ENCODE measurements at regions not wholly inside any gene's neighbourhood (a gene's known extent, or its start where the extent isn't known, plus 50 kb on each side); places are given as distances from the start of the nearest gene placed in this dataset.
A peak's percentile ranks its signal among the peaks of the same experiment; 100 is the strongest.
"Not testable (repeated sequence)": the region's sequence is repeated elsewhere in the genome, so short reads cannot be mapped to it uniquely, and the experiment has no call there.

DNA sequence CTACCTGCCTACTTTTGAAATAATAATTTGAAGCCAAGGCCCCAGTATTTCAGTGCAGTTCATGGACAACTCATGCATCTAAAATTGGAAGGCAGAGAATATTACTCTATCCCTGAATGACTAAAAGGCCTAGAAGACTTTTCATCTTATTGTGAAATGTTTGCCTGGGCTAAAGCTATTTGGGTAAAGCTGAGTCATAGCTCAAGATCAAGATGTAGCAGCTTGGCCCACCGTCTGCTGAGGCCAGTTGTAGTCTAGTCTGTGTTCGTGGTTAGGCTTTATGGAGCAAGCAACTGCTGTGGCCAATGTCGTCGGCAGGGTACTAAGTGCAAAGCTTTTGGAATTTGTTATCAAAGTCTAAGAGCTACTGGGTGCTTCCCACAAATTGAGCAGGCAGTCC is 929.1 kb downstream of the RAB28 start:
- no peak for DNase-seq

DNA sequence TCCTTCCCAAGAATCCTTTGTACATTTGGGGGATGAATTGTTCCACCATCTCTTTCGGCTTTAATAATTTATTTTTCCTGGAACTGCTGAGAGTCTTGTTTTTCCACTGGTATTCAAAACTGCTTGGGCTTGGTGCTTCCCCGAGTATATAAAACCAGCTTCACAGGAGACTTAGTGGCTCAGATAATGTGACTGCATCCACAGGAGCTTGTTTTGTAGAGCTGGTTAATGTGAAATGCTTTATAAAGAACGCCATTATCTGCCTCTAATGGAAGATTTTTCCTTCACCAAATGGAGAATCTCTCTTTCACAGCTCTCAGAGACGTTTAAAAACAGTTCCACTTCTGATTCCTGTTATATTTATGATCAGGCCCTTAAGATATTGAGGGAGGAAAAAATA is 935.5 kb downstream of the RAB28 start:
- DNase-seq, result no peak

DNA sequence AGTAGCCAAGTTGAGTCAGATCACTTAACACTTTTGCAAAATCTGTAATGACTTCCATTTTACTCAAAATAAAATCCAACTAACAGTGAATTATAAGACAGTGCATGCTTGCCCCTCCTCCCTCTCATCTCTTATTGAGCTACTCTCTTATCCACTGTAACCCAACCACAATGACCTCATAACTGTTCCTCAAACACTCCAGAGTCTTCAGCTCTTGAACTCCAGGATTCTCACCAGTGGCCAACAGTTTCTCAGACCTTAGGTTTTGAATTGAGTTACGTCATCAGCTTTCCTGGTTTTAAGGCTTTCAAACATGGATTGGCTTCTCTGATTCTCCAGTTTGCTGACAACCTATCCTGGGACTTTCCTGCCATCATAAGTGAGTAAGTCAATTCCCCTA is 938.3 kb downstream of the RAB28 start:
- DNase-seq, result no peak

DNA sequence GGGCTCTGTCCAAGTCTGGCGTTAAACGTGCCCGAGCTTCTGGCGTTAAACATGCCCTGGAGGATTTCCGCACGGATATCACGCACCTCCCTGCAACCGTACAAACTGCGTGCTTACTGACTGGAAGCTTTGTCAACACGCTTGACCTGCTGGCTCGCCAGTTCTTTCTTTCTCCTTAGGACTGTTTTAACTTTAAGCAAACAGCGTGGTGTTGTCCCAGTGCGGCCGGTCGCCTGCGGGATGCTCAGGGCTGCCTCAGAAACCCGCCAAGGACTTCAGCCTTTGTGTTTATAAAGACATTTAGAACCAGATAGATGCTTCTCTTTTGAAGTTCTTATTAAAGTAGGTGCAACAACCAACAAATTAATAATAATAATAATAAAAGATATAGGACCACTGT is 946.0 kb downstream of the RAB28 start:
- DNase-seq, result no peak

DNA sequence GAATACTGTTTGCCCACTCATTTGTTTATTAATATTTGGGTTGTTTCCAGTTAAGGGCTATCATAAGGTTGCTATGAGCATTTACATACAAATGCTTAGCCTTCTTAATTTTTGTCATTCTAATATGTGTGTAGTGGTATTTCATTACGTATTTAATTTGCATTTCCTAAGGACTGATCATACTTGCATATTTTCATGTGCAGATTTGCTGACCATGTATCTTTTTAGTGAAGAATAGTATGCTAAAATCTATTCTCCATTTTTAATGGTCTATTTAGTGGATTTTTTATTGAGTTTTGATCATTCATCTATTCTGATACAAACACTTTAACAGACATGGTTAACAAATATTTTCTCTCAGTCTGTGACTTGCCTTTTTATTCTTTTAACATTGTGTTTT is 949.5 kb downstream of the RAB28 start:
- no peak for DNase-seq

DNA sequence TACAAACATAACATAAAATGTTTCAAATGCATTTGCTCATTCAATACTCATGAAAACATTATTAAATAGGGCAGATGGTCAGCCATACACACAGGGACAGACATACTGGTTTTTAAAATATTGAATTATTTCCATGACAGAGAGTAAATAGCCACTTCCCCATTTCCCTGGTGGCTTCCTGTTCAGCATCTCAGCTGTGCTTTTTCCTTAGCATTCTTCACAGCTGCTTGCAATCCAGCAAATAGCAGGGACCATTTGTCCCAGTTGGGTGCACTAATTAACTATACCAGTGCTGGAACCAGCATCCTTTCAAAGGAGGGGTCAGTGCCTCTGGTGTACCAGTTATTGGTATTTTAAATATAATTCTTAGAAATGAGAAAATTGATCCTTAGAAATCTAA is 964.7 kb downstream of the RAB28 start:
- peak in 1 of 2 experiments; percentile 12 for DNase-seq

DNA sequence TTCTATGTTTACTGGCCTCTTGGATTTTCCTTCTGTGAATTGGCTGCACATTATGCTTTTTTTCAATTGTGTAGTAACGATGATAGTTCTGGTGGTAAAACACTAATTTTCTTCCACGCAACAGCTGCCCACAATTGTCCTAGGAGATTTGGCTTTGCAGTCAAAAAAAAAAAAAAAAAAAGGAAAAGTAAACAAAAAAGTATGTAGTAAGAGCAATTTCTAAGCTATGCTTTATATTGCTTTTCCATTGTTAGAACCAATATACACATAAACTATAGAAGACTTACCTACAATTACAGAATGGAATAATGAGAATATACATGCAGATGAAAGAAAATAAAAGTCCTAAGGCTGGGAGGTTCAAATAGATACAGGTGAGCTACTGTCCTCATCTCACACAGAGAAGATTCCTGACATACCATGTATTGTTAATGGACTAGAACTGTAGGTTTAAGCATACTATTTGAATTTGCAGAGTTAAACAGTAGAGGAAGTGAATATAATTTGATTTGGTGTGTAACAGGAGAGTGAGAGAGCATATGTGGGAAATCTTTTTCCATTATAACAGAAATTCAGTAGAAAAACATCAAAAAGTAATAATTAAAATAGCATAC is 976.2 kb downstream of the RAB28 start:
- peak; percentile 54 to 65 for DNase-seq

DNA sequence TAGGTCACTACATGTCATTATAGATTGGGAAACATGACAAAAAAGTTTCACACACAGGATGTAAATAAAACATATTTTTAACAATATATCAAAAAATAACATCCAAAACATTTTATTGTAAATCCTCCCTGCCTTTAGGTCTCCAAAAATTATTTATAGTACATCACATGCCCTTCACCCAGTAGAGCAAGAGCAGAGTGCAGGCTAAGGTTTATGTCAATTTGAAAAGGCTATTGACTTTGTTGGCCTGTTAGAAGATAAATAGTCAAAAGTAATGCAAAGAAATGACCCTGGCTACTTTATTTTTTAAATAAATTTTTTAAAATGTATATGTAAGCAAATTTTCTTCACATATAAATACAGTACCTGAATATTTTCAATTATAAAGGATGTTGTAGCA is 983.7 kb downstream of the RAB28 start:
- no peak for DNase-seq

DNA sequence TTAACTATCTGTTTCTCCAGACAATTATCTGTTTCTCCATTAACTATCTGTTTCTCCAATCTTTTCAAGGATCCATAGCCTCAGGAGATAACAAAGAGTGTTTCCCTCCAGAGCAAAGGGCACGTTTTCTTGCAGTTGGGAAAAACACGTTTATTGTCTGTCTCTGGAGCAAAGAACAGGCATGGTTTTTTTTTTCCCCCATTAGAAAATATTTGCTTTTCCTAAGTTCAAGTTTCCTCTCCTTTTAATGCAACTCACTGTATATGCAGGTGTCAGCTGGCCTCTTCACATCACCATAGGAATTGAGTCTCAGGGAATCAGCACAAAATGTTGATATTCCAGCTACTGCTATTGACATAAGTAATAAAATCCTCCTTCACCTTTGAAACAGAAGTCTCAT is 984.4 kb downstream of the RAB28 start:
- DNase-seq, result no peak

DNA sequence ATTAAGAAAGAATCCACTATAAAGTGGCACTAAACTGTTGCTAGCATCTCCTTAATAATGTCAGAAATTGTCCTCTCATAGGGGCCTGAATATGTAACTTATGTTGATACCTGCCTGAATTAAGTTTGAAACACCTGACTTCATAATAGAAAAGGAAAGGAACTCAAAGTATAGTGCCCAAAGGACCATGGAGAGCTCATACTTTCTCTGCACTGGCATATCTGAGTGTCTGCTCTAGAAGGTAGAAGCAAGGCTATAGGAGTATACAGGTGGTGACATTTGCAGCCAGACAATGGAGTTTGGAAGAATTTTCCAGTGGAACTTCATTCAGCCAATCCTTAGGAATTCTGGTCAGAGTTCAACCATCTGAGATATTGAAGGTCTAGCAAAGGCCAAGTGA is 988.9 kb downstream of the RAB28 start:
- no peak for DNase-seq

DNA sequence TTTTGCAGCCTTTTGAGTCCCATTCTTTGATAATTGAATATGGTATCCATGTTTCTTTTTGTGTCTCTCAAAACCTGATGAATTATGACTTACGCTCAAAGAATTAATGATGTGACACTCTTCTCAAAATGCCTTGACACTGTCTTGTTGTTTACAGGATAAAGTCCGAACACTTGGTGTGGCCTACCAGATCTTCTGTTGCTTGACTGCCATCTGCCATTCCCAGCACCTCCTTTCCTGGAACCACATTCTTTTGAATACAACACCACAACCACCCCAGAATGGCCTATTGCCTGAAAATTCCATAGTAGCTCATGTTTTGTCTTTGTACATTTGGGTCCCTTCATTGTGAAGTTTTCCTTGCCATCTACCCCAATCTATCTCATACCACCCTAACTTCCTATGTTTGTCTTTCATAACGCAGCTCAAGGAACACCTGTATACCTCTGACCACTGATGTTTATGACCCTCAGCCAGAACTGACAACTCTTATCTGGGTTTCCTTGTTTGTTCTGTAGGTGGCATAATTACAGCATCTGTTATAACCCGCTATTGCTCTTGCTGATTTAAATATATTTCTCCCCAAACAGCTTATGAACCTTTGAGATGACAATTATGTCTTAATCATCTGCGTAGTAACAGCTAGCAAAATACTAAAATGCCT is 991.3 kb downstream of the RAB28 start:
- no peak for DNase-seq

DNA sequence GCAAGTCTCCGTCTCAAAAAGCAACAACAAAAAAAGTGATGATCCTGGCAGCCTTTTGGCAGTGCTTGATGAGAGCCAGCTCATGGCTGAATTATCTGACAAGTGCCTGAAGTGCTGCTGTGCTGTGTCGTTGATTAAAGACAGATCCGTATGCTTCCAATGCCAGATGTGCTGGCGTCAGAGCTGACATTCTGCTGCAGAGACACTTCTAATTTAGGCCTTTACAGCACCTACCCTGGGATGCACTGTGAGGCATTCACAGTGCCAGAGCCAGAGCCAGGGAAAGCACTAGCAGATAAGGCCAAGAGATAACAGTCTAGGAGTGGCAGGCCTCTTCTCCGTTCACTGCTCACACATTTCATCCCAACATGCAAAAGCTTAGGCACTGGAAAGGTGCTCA is 995.5 kb downstream of the RAB28 start:
- DNase-seq, result no peak

DNA sequence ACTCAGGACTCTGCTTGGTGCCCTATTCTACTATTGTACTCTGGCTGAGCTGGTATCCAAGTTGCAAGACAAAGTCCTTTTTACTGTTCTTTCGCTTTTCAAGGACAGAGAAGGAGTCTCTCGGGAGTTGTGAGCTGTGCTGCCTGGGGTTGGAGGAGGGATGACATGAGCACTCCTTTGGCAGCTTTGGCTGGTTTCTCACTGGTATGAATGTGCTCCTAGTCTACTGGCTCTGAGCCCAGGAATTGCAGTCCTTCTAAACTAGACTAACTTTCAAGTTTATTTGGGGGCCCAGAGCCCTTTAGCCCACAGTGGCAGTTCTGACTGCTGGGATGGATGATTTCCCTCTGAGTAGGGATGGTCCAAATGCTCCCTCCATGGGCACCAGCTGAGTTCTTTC is 997.1 kb downstream of the RAB28 start:
- no peak for DNase-seq

DNA sequence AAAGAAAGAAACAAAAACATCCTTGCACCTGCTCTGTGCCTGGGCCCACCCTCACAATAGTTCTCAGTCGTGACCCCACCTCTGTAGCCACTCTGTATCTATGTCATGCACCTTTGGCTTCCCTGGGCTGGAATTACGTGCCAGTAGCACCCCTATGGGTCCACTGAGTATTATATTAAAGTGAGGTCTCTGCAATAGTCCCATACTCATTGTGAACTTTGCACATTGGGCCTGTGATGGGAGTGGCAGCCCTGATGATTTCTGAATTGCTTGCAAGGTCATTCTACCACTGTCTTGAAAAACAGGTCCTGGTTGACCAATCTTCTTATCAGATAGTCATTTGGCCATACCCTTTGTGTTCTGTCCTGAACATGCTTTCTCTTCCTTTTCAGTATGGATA is 1012.1 kb downstream of the RAB28 start:
- DNase-seq, result no peak

DNA sequence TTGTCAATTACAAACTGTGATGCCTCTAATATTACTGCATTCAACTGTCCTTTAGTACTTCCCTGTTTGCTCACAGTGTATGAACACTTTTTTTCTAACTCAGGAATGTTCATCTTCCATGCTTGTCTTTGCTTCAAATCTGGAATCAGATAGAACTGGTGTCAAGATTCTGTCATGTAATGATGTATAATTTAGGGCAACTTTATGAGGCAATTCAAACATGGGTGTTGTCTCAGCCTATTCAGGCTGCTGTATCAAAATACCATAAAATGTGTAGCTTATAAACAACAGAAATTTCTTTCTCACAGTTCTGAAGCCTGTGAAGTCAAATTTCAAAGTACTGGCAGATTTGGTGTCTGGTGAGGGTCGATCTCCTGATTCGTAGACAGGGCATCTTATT is 1012.9 kb downstream of the RAB28 start:
- DNase-seq, result no peak

DNA sequence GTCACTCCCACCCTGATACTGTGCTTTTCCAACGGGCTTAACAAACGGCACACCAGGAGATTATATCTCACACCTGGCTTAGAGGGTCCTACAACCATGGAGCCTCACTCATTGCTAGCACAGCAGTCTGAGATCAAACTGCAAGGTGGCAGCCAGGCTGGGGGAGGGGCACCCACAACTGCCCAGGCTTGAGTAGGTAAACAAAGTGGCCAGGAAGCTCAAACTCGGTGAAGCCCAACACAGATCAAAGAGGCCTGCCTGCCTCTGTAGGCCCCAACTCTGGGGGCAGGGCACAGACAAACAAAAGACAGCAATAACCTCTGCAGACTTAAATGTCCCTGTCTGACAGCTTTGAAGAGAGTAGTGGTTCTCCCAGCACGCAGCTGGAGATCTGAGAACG is 1022.6 kb downstream of the RAB28 start:
- DNase-seq, result not testable (repeated sequence)

DNA sequence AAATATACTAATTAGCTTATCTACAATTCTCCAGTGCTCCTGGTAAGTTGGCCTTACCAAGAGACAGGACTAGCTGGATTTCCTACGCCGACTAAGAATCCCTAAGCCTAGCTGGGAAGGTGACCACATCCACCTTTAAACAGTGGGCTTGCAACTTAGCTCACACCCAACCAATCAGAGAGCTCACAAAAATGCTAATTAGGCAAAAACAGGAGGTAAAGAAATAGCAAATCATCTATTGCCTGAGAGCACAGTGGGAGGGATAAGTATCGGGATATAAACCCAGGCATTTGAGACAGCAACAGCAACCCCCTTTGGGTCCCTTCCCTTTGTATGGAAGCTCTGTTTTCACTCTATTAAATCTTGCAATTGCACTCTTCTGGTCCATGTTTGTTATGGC is 1025.0 kb downstream of the RAB28 start:
- DNase-seq, result no peak

DNA sequence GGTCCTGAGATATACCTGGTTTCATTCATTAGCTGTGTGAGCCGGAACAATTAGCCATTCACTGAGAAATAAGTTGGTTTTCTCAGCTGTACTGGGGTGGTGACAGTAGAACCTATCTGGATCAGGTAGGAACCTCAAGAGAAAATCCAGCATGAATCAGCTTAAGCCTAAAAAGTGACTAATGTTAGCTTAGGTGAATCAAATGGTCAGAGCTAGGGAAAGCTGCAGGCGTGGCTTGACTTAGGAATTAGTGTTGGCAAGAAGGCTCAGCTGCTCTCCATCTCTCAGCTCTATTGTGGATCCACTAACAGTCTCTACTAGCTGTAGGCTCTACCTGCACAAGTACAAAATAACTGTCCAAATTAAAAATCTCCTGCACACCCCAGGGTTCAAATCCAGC is 1025.5 kb downstream of the RAB28 start:
- no peak for DNase-seq

DNA sequence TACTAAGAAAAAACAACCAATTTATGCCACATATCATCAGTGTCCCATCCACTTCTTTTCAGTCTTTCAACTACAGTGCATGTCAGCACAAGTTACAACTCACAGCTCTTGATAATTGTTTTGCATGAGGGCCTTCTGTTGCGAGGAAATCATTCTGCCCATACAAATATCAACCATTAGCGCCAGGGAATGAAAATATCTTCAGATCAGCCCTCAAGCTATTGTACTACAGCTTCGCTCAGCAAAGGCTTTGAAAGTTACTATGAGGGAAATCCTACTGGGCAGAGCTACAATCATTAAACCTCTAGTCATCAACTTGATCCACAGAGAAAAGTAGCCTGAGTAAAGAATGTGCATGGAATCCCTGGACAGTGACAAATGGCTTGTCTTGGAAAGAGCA is 1023.6 kb upstream of the HS3ST1 start:
- DNase-seq, result no peak

DNA sequence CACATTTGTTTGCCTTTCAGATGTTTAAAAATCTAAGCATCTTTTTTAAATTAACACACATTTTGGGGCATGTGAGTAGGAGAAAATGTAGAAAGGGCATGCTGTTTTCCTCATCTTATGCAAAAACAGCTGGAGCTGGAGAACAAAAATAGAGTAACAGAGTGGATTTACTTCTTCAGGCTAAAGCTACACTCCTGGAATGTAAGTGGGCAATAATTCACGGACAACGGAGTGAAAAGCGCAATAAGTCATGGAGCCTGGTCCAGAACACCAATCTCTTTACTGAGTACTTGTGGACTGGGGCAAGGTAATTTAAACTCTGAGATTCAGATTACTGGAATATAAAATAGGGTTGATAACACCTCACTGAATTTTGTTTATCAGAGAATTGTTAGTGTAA is 1018.8 kb upstream of the HS3ST1 start:
- no peak for DNase-seq

DNA sequence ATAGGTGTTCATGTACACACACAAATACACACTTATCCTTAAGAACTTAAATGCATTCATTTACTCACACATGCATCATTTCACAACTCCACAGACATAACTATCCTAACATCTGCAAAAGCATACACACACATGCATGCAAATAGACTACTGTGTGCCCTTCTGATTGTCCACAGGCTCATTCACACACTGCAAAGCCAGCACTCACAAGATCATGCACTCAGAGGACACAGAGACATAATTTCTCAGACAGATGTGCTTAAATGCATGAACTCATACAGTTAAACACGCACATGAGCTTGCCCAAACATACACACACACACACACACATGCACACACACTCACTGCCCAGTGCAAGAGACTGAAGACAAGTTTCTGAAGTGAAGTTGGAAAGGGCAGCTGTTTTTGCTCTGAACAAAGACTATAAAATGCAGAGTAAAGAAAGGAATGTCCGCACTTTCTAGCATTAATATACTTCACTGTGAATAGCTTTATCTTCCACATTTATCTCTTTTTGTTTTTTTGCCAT is 1018.0 kb upstream of the HS3ST1 start:
- no peak for DNase-seq

DNA sequence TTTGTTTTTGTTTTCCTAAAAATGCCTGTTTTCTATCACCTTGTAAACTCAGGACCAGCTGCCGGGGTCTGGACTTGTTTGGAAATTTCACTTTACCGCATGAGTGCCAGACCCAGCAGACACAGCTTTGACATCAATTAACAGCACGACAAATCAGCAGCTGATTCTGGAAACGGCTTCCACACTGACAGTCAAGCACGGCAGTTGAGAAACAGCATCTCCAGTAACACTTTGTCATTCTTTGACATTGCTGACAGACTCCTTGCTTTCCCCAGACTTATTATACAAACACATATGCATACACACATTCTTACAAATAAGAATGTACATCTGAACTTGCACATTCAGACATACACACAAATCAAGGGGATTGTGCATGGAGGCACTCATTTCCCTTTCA is 1017.6 kb upstream of the HS3ST1 start:
- no peak for DNase-seq

DNA sequence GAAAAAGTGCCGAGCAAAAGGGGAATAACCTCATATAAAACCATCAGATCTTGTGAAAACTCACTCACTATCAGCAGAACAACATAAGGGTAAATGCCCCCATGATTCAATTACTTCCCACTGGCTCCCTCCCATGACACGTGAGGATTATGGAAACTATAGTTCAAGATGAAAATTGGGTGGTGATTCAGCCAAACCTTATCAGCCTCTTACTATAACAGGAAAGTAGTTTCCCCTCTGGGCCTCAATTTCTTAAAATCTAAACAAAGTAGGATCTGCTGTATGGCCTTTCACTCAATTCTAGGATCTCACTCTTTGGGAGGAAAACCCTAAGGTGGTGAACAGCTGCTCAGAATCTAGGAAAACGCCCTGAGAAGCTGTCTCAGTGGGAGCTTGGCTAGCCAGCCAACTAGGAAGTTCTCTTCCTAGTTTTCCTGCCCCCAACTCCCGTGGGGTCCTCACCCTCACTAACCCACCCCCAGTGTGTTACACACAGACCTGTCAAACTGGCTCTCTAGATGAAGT is 1017.1 kb upstream of the HS3ST1 start:
- no peak for DNase-seq

DNA sequence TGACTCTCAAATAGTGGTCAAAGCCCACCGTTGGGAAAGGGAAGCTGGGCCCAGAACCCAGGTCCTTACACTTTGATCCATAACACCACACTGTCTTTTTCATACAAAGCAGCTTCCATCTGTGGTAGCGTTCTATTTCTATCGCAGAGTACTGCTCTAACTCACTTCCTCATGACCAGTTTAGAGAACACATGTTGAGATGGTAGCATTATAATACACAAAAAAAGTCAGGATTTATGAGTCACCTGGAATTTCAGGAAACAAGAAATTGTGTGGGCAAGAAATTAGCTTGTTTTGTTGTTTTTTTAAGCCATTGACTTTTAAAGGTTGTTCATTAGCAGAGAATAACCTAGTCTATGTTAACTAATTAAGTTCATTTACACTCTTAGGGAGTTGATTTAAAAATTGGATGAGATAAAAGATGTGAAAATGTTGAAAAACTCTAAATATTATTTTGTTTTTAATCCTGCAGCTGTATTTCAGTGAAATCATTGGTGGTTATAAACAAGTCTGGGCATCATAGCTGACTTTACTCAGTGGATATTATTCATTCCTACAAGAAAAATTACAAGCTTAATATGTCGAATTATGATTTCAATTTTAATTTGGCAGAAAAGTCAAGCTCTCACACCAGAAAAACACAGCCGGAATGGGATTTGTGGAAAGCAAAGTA is 1011.1 kb upstream of the HS3ST1 start:
- no peak for DNase-seq
